Prostate gland (tissue), 2 donors: ENCODE measurements at regions not wholly inside any gene's neighbourhood (a gene's known extent, or its start where the extent isn't known, plus 50 kb on each side); places are given as distances from the start of the nearest gene placed in this dataset.

Experiments used
- POLR2AphosphoS5 ChIP-seq: sonication (generic); formaldehyde crosslinking; IDR thresholded peaks from one replicate; pipeline ENCODE4 v1.6.1; 2017; ENCODE audit warnings: antibody characterized with exemption
- TF ChIP-seq, protein P1 (sequence below), 4 experiments: fragments of 200-600 bp in 2 of 4; fragments of 450-650 bp in 2 of 4; sonication (generic) in 2 of 4; IDR thresholded peaks; 1 replicate in 3 of 4; 2 replicates in 1 of 4; pipeline ENCODE4 v1.5.1; 2016 to 2019; ENCODE audit warnings: antibody characterized with exemption in 4 of 4, mild to moderate bottlenecking in 2 of 4, moderate library complexity in 2 of 4

GRCh38 chr3:26132942-26133341 is 343.1 kb downstream of the OXSM start:
- TF ChIP-seq, protein P1, sequence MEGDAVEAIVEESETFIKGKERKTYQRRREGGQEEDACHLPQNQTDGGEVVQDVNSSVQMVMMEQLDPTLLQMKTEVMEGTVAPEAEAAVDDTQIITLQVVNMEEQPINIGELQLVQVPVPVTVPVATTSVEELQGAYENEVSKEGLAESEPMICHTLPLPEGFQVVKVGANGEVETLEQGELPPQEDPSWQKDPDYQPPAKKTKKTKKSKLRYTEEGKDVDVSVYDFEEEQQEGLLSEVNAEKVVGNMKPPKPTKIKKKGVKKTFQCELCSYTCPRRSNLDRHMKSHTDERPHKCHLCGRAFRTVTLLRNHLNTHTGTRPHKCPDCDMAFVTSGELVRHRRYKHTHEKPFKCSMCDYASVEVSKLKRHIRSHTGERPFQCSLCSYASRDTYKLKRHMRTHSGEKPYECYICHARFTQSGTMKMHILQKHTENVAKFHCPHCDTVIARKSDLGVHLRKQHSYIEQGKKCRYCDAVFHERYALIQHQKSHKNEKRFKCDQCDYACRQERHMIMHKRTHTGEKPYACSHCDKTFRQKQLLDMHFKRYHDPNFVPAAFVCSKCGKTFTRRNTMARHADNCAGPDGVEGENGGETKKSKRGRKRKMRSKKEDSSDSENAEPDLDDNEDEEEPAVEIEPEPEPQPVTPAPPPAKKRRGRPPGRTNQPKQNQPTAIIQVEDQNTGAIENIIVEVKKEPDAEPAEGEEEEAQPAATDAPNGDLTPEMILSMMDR (IDR thresholded peaks at IDR 0.05) = no peak
- TF ChIP-seq POLR2AphosphoS5 = no peak
